Lower lobe of right lung (tissue), 2 donors: ENCODE measurements at regions not wholly inside any gene's neighbourhood (a gene's known extent, or its start where the extent isn't known, plus 50 kb on each side); places are given as distances from the start of the nearest gene placed in this dataset.

ENCODE experiments used
- ATAC-seq, 2 donors: fragments of 200-7000 bp; cut with Tn5 transposase; one replicate each; pipeline ENCODE4 v1.9.1; 2020 to 2022; ENCODE audit warnings: mild to moderate bottlenecking in 2 of 2, moderate library complexity in 2 of 2
- DNase-seq: peaks from one replicate; pipeline ENCODE4 v3.0.0-alpha.2; 2020
- H3K27ac ChIP-seq: fragments of 200-600 bp; one replicate; pipeline ENCODE4 v1.8.0; 2022
- H3K27me3 ChIP-seq: fragments of 200-600 bp; one replicate; pipeline ENCODE4 v1.8.0; 2022; ENCODE audit warnings: low read depth
- H3K36me3 ChIP-seq: fragments of 200-600 bp; one replicate; pipeline ENCODE4 v1.8.0; 2022; ENCODE audit warnings: mild to moderate bottlenecking
- H3K4me1 ChIP-seq: fragments of 200-600 bp; one replicate; pipeline ENCODE4 v1.8.0; 2022
- H3K4me3 ChIP-seq: fragments of 200-600 bp; one replicate; pipeline ENCODE4 v1.8.0; 2022; ENCODE audit warnings: mild to moderate bottlenecking
- H3K9me3 ChIP-seq: fragments of 200-600 bp; one replicate; pipeline ENCODE4 v1.8.0; 2022
- intact Hi-C: fragments of 100-400 bp; cut with DNase I; formaldehyde crosslinking; loops from one replicate; pipeline ENCODE4 v1.11.0; 2022
- TF ChIP-seq, protein P1 (sequence below): fragments of 200-600 bp; IDR thresholded peaks from one replicate; pipeline ENCODE4 v1.8.0; 2022; ENCODE audit warnings: antibody characterized with exemption, mild to moderate bottlenecking
- donor health status: DM: no; HTN: yes; CAD: no; lungs with severe emphysema.

GRCh38 chr3:148077318-148077923 is 620.3 kb upstream of the AGTR1 start:
- TF ChIP-seq, protein P1, sequence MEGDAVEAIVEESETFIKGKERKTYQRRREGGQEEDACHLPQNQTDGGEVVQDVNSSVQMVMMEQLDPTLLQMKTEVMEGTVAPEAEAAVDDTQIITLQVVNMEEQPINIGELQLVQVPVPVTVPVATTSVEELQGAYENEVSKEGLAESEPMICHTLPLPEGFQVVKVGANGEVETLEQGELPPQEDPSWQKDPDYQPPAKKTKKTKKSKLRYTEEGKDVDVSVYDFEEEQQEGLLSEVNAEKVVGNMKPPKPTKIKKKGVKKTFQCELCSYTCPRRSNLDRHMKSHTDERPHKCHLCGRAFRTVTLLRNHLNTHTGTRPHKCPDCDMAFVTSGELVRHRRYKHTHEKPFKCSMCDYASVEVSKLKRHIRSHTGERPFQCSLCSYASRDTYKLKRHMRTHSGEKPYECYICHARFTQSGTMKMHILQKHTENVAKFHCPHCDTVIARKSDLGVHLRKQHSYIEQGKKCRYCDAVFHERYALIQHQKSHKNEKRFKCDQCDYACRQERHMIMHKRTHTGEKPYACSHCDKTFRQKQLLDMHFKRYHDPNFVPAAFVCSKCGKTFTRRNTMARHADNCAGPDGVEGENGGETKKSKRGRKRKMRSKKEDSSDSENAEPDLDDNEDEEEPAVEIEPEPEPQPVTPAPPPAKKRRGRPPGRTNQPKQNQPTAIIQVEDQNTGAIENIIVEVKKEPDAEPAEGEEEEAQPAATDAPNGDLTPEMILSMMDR, result peak; percentile 49
- Histone ChIP-seq H3K4me3 (no peak overlapping the region), H3K9me3 (no peaks in the 10 kb centered on the region), H3K27ac (no peak overlapping the region), H3K4me1 (no peaks in the 10 kb centered on the region), H3K36me3 (no peaks in the 10 kb centered on the region), H3K27me3 (no peaks in the 10 kb centered on the region)
- ATAC-seq (no peak), DNase-seq (no peak)
- intact Hi-C loops, result no loop called here

- Histone ChIP-seq H3K4me1 (no peaks in the 10 kb centered on the region), H3K36me3 (no peaks in the 10 kb centered on the region), H3K4me3 (no peak overlapping the region), H3K27ac (no peak overlapping the region), H3K27me3 (no peaks in the 10 kb centered on the region), H3K9me3 (no peaks in the 10 kb centered on the region)
- DNase-seq (no peak), ATAC-seq (no peak)
- TF ChIP-seq, protein P1, result no peak
- intact Hi-C loops, result no loop called here
Measured at GRCh38 chr3:148077965-148078364, 619.7 kb upstream of the AGTR1 start.

- no peak overlapping the region for H3K27ac ChIP-seq
- intact Hi-C loops, result no loop called here
- H3K27me3 ChIP-seq, result no peaks in the 10 kb centered on the region
- no peaks in the 10 kb centered on the region for H3K36me3 ChIP-seq
- TF ChIP-seq, protein P1, result no peak
- no peak for DNase-seq
- H3K9me3 ChIP-seq, result no peaks in the 10 kb centered on the region
- peak in 1 of 2 donors; percentile 50 for ATAC-seq
- no peak overlapping the region for H3K4me3 ChIP-seq
- H3K4me1 ChIP-seq, result no peaks in the 10 kb centered on the region
Measured at GRCh38 chr3:148078658-148079057, 619.0 kb upstream of the AGTR1 start.

GRCh38 chr3:148079370-148079769 is 618.3 kb upstream of the AGTR1 start:
- ATAC-seq, result peak in 1 of 2 donors; percentile 50
- Histone ChIP-seq H3K4me1 (no peaks in the 10 kb centered on the region), H3K9me3 (no peaks in the 10 kb centered on the region), H3K27ac (no peak overlapping the region), H3K27me3 (no peaks in the 10 kb centered on the region), H3K4me3 (no peak overlapping the region), H3K36me3 (no peaks in the 10 kb centered on the region)
- TF ChIP-seq, protein P1, result no peak
- DNase-seq, result no peak
- intact Hi-C loops, result no loop called here

DNA sequence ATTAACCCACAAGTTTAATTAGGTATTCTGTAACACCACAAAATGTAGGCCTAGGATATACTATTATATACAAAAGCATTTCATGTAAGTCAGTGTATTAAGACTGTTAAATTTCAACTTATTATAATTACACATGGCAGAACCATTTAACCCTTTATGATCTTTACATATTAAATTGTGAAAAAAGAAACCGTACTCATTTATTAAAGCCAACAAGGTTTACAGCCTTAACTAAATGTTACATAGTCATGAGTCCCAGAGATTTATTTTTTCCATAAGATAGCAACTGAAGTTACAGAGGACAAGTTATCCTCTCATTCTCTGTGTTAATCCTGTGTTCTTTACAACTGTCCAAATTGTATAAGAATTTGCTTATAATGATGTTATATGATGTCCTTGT is 615.8 kb upstream of the AGTR1 start:
- ATAC-seq, result no peak
- intact Hi-C loops, result no loop called here

More for the DNA sequence above, 615.8 kb upstream of the AGTR1 start:
- Histone ChIP-seq H3K4me1 (no peaks in the 10 kb centered on the region), H3K4me3 (no peak overlapping the region), H3K9me3 (no peaks in the 10 kb centered on the region), H3K27ac (no peak overlapping the region), H3K27me3 (no peaks in the 10 kb centered on the region), H3K36me3 (no peaks in the 10 kb centered on the region)
- DNase-seq, result no peak
- TF ChIP-seq, protein P1, result no peak
